IMR-90 (cell line): ENCODE measurements at regions not wholly inside any gene's neighbourhood (a gene's known extent, or its start where the extent isn't known, plus 50 kb on each side); places are given as distances from the start of the nearest gene placed in this dataset.

ENCODE experiments used
- ATAC-seq: fragments of 200-7000 bp; cut with Tn5 transposase; 2 replicates; pipeline ENCODE4 v1.9.1; 2020; ENCODE audit warnings: low read depth, mild to moderate bottlenecking, moderate library complexity
- BruUV-seq: library from RNA; stranded (reverse); fragments of 400-500 nt; replicated peaks from 2 replicates; lab custom pipeline; 2021; lab: Mats Ljungman, UMichigan
- CTCF ChIA-PET: fragments of 300-600 bp; formaldehyde crosslinking; extraction: SDS; loops from one replicate; lab custom pipeline; 2021; ENCODE audit warnings: antibody characterized with exemption; lab: Yijun Ruan, JAX
- POLR2A ChIA-PET: fragments of 300-600 bp; sonication (Branson Sonifier 250); formaldehyde crosslinking; loops from one replicate; lab custom pipeline; 2022; ENCODE audit warnings: antibody characterized with exemption; ENCODE audit not compliant: unreplicated experiment; lab: Charles Lee
- DNase-seq: peaks from one replicate; pipeline ENCODE4 v3.0.0; 2013
- H2AFZ ChIP-seq: replicated peaks from 2 replicates; pipeline ENCODE3; 2013; ENCODE audit warnings: low read length, mild to moderate bottlenecking; ENCODE audit not compliant: poor library complexity
- H2AK5ac ChIP-seq: 2 replicates; pipeline ENCODE4 v1.6.1; 2013; ENCODE audit warnings: low read depth, low read length, inconsistent platforms
- H2AK9ac ChIP-seq: replicated peaks from 2 replicates; pipeline ENCODE3; 2013; ENCODE audit warnings: mild to moderate bottlenecking, low read depth, low read length, moderate library complexity; ENCODE audit not compliant: poor library complexity
- H2BK120ac ChIP-seq: 2 replicates; pipeline ENCODE4 v1.6.1; 2013; ENCODE audit warnings: low read depth, low read length, inconsistent platforms
- H2BK15ac ChIP-seq: 3 replicates; pipeline ENCODE4 v1.6.1; 2013; ENCODE audit warnings: low read depth, low read length, inconsistent platforms
- H2BK20ac ChIP-seq: 2 replicates; pipeline ENCODE4 v1.6.1; 2013; ENCODE audit warnings: low read depth, mild to moderate bottlenecking, inconsistent platforms, low read length, moderate library complexity
- H2BK5ac ChIP-seq: 2 replicates; pipeline ENCODE4 v1.6.1; 2013; ENCODE audit warnings: mild to moderate bottlenecking, low read depth, low read length, inconsistent platforms; ENCODE audit not compliant: poor library complexity, severe bottlenecking
- H3K14ac ChIP-seq: replicated peaks from 2 replicates; pipeline ENCODE4 v1.6.1; 2013; ENCODE audit warnings: low read depth, low read length, inconsistent platforms
- H3K18ac ChIP-seq: 2 replicates; pipeline ENCODE4 v1.6.1; 2013; ENCODE audit warnings: low read depth, low read length, control low read depth
- H3K23ac ChIP-seq: 2 replicates; pipeline ENCODE4 v1.6.1; 2013; ENCODE audit warnings: low read depth, low read length, inconsistent platforms
- H3K27ac ChIP-seq: 2 replicates; pipeline ENCODE4 v1.5.1; 2013; ENCODE audit warnings: mild to moderate bottlenecking, control low read depth, low read length; ENCODE audit not compliant: insufficient read depth
- H3K27me3 ChIP-seq: 2 replicates; pipeline ENCODE4 v1.6.1; 2013; ENCODE audit warnings: low read length; ENCODE audit not compliant: control insufficient read depth, insufficient read depth
- H3K36me3 ChIP-seq: 2 replicates; pipeline ENCODE4 v1.6.1; 2013; ENCODE audit warnings: low read length, mixed read lengths; ENCODE audit not compliant: control insufficient read depth, insufficient read depth
- H3K4ac ChIP-seq: 2 replicates; pipeline ENCODE4 v1.6.1; 2013; ENCODE audit warnings: low read depth, low read length, inconsistent platforms
- H3K4me1 ChIP-seq: 2 replicates; pipeline ENCODE4 v1.6.1; 2013; ENCODE audit warnings: low read length, mixed read lengths; ENCODE audit not compliant: control insufficient read depth, insufficient read depth
- H3K4me2 ChIP-seq: 2 replicates; pipeline ENCODE4 v1.6.1; 2013; ENCODE audit warnings: low read depth, mild to moderate bottlenecking, control low read depth, low read length, moderate library complexity
- H3K4me3 ChIP-seq: 2 replicates; pipeline ENCODE4 v1.5.1; 2013; ENCODE audit warnings: low read depth, mild to moderate bottlenecking, control low read depth, low read length, moderate library complexity; ENCODE audit not compliant: insufficient read depth
- H3K56ac ChIP-seq: 2 replicates; pipeline ENCODE4 v1.6.1; 2013; ENCODE audit warnings: low read length, inconsistent platforms; ENCODE audit not compliant: insufficient read depth; ENCODE audit errors: extremely low read depth
- H3K79me1 ChIP-seq, 2 experiments: 2 replicates each; pipeline ENCODE4 v1.6.1; 2013; ENCODE audit warnings: low read length in 2 of 2, inconsistent platforms in 1 of 2, low read depth in 1 of 2
- H3K9ac ChIP-seq: 2 replicates; pipeline ENCODE4 v1.6.1; 2013; ENCODE audit warnings: low read depth, low read length, control low read depth
- H3K9me1 ChIP-seq: 2 replicates; pipeline ENCODE4 v1.6.1; 2013; ENCODE audit warnings: low read length, inconsistent platforms; ENCODE audit not compliant: insufficient read depth
- H3K9me3 ChIP-seq: 2 replicates; pipeline ENCODE4 v1.6.1; 2013; ENCODE audit warnings: low read length; ENCODE audit not compliant: control insufficient read depth, insufficient read depth
- H4K20me1 ChIP-seq: 2 replicates; pipeline ENCODE4 v1.6.1; 2013; ENCODE audit warnings: low read length, inconsistent platforms; ENCODE audit not compliant: insufficient read depth
- H4K5ac ChIP-seq: 2 replicates; pipeline ENCODE4 v1.6.1; 2013; ENCODE audit warnings: mild to moderate bottlenecking, low read depth, low read length, control low read depth
- H4K8ac ChIP-seq, 2 experiments: 2 replicates each; pipeline ENCODE4 v1.6.1; 2013; ENCODE audit warnings: low read depth in 2 of 2, low read length in 2 of 2, control low read depth in 1 of 2, inconsistent platforms in 1 of 2
- H4K91ac ChIP-seq: 2 replicates; pipeline ENCODE4 v1.6.1; 2013; ENCODE audit warnings: low read depth, low read length, inconsistent platforms; ENCODE audit not compliant: insufficient read depth
- FOS ChIP-seq: fragments of 150-350 bp; IDR thresholded peaks from 2 replicates; pipeline ENCODE4 v1.6.1; 2016; ENCODE audit warnings: low read depth, low read length
- MAZ ChIP-seq: IDR thresholded peaks from 2 replicates; pipeline ENCODE4 v1.6.1; 2012; ENCODE audit warnings: low read depth, mild to moderate bottlenecking, low read length, improper control_type of control experiment, moderate library complexity, borderline replicate concordance
- MXI1 ChIP-seq: IDR thresholded peaks from 2 replicates; pipeline ENCODE4 v1.6.1; 2012; ENCODE audit warnings: low read depth, mild to moderate bottlenecking, low read length, moderate library complexity, borderline replicate concordance
- NFE2L2 ChIP-seq: fragments of 150-350 bp; IDR thresholded peaks from 2 replicates; pipeline ENCODE4 v1.6.1; 2016; ENCODE audit warnings: low read depth, mild to moderate bottlenecking, low read length
- USF2 ChIP-seq: fragments of 150-350 bp; IDR thresholded peaks from 2 replicates; pipeline ENCODE4 v1.6.1; 2017; ENCODE audit warnings: mild to moderate bottlenecking, antibody characterized with exemption, low read length, low read depth
- WGBS, 2 experiments: methylation state at CpG; one replicate each; pipeline versions ENCODE4 v1.1.5 to v1.1.7; 2013; ENCODE audit warnings: missing lambda C conversion rate in 2 of 2; ENCODE audit not compliant: insufficient read length in 1 of 2; ENCODE audit errors: extremely low coverage in 2 of 2; 5-methylcytosine and 5-hydroxymethylcytosine counted together
- dilution Hi-C: fragments of 300-500 bp; cut with HindIII; formaldehyde crosslinking; loops from one replicate; pipeline ENCODE4 v1.14.3; 2018; ENCODE audit warnings: low sequenced_read_pairs; ENCODE audit not compliant: unreplicated experiment
- in situ Hi-C: fragments of 300-500 bp; cut with MboI; formaldehyde crosslinking; loops from 3 replicates; pipeline ENCODE4 v1.14.3; 2019; ENCODE audit warnings: low sequenced_read_pairs, inconsistent platforms, mixed read lengths
- intact Hi-C: fragments of 100-400 bp; cut with micrococcal nuclease; formaldehyde crosslinking; loops from 2 replicates; pipeline ENCODE4 v1.10.0; 2022
- TF ChIP-seq, protein P1 (sequence below): fragments of 150-350 bp; IDR thresholded peaks from 2 replicates; pipeline ENCODE4 v1.6.1; 2016; ENCODE audit warnings: low read depth, mild to moderate bottlenecking, low read length, moderate library complexity, borderline replicate concordance

GRCh38 chr3:18222686-18223085 lies 202.5 kb downstream of the SATB1 start:
- ATAC-seq (no peak), DNase-seq (no peak)
- in situ Hi-C loops: no loop called here
- no TSS peak for BruUV-seq
- Histone ChIP-seq H2BK5ac (no peak overlapping the region), H3K4me1 (no peaks in the 10 kb centered on the region), H3K18ac (no peak overlapping the region), H3K9me1 (no peaks in the 10 kb centered on the region), H2BK20ac (no peak overlapping the region), H3K4ac (no peak overlapping the region), H3K56ac (no peak overlapping the region), H4K8ac (no peak overlapping the region), H2AK5ac (no peak overlapping the region), H2AK9ac (no peak overlapping the region), H3K14ac (no peak overlapping the region), H2BK15ac (no peak overlapping the region), H3K4me2 (no peak overlapping the region), H3K27ac (no peak overlapping the region), H2BK120ac (no peak overlapping the region), H4K91ac (no peak overlapping the region), H3K23ac (no peak overlapping the region), H3K9ac (no peak overlapping the region), H4K5ac (no peak overlapping the region), H4K20me1 (no peaks in the 10 kb centered on the region), H3K4me3 (no peak overlapping the region), H3K79me1 (no peaks in the 10 kb centered on the region), H2AFZ (no peak overlapping the region), H3K36me3 (no peaks in the 10 kb centered on the region), H3K27me3 (no peaks in the 10 kb centered on the region), H3K9me3 (no peaks in the 10 kb centered on the region)
- intact Hi-C loops: no loop called here
- ChIA-PET POLR2A (no interaction called here), CTCF (interaction anchor here (0.6 kb wide), 1 partner anchor 47 kb away, joined by 3 read pairs; no protein-coding TSS in a partner anchor)
- TF ChIP-seq MXI1: no peak
- TF ChIP-seq USF2: no peak
- TF ChIP-seq, protein P1, sequence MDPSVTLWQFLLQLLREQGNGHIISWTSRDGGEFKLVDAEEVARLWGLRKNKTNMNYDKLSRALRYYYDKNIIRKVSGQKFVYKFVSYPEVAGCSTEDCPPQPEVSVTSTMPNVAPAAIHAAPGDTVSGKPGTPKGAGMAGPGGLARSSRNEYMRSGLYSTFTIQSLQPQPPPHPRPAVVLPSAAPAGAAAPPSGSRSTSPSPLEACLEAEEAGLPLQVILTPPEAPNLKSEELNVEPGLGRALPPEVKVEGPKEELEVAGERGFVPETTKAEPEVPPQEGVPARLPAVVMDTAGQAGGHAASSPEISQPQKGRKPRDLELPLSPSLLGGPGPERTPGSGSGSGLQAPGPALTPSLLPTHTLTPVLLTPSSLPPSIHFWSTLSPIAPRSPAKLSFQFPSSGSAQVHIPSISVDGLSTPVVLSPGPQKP: no peak
- no peak for TF ChIP-seq MAZ
- no peak for TF ChIP-seq FOS
- TF ChIP-seq NFE2L2: no peak
- dilution Hi-C loops: no loop called here
- 27% methylated on average over 2 of the region's 4 CpGs; no CpG with 5 or more reads in 1 of the 2 experiments for WGBS, 2 experiments
